Keratinocyte (primary cell): ENCODE measurements at regions not wholly inside any gene's neighbourhood (a gene's known extent, or its start where the extent isn't known, plus 50 kb on each side); places are given as distances from the start of the nearest gene placed in this dataset.

Source experiments
- DNase-seq: peaks from one replicate; pipeline ENCODE4 v3.0.0-alpha.2; 2011; ENCODE audit warnings: low read depth, missing footprints, low spot score
- FAIRE-seq: peaks from 2 replicates; lab custom pipeline; 2011; peaks lifted over from hg19 to GRCh38; lab: Jason Lieb, UNC
- H2AFZ ChIP-seq: 2 replicates; pipeline ENCODE4 v1.6.0; 2012; ENCODE audit warnings: low read length, control low read depth, inconsistent platforms; ENCODE audit not compliant: control insufficient read depth
- H3K27ac ChIP-seq: 2 replicates; pipeline ENCODE4 v1.5.1; 2011; ENCODE audit warnings: low read length; ENCODE audit not compliant: control insufficient read depth, insufficient read depth
- H3K27me3 ChIP-seq: 3 replicates; pipeline ENCODE4 v1.6.0; 2011; ENCODE audit warnings: low read length; ENCODE audit not compliant: control insufficient read depth, insufficient read depth; ENCODE audit errors: extremely low read depth
- H3K36me3 ChIP-seq, 2 experiments: 2 replicates in 1 of 2; 3 replicates in 1 of 2; pipeline ENCODE4 v1.5.1; 2011; ENCODE audit warnings: low read length in 2 of 2, mild to moderate bottlenecking in 1 of 2; ENCODE audit not compliant: control insufficient read depth in 2 of 2, insufficient read depth in 2 of 2; ENCODE audit errors: extremely low read depth in 1 of 2
- H3K4me1 ChIP-seq: 3 replicates; pipeline ENCODE4 v1.5.1; 2011; ENCODE audit warnings: low read length; ENCODE audit not compliant: control insufficient read depth, insufficient read depth; ENCODE audit errors: extremely low read depth
- H3K4me2 ChIP-seq: 3 replicates; pipeline ENCODE4 v1.6.0; 2011; ENCODE audit warnings: low read depth, low read length; ENCODE audit not compliant: control insufficient read depth, insufficient read depth; ENCODE audit errors: extremely low read depth
- H3K4me3 ChIP-seq, 3 experiments: fragments of 200-600 bp in 1 of 3; sonication (generic) in 1 of 3; 2 replicates in 2 of 3; 3 replicates in 1 of 3; pipeline ENCODE4 v1.5.1; 2011 to 2016; ENCODE audit warnings: low read length in 3 of 3, mild to moderate bottlenecking in 3 of 3, control low read depth in 2 of 3, inconsistent platforms in 1 of 3, low read depth in 1 of 3, mixed read lengths in 1 of 3, mixed run types in 1 of 3, moderate library complexity in 1 of 3; ENCODE audit not compliant: control insufficient read depth in 2 of 3, insufficient read depth in 2 of 3; ENCODE audit errors: extremely low read depth in 1 of 3
- H3K79me2 ChIP-seq: 2 replicates; pipeline ENCODE4 v1.6.0; 2012; ENCODE audit warnings: low read length; ENCODE audit not compliant: control insufficient read depth, insufficient read depth
- H3K9ac ChIP-seq: 3 replicates; pipeline ENCODE4 v1.6.0; 2011; ENCODE audit warnings: low read length; ENCODE audit not compliant: control insufficient read depth, insufficient read depth; ENCODE audit errors: extremely low read depth
- H3K9me1 ChIP-seq: 3 replicates; pipeline ENCODE4 v1.6.0; 2011; ENCODE audit warnings: low read length; ENCODE audit not compliant: control insufficient read depth, insufficient read depth; ENCODE audit errors: extremely low read depth
- H3K9me3 ChIP-seq: 2 replicates; pipeline ENCODE4 v1.5.1; 2012; ENCODE audit warnings: low read depth, low read length; ENCODE audit not compliant: control insufficient read depth
- H4K20me1 ChIP-seq: 3 replicates; pipeline ENCODE4 v1.6.0; 2011; ENCODE audit warnings: low read length; ENCODE audit not compliant: control insufficient read depth, insufficient read depth; ENCODE audit errors: extremely low read depth
- CTCF ChIP-seq, 3 experiments: IDR thresholded peaks in 1 of 3; conservative IDR thresholded peaks in 1 of 3; optimal IDR thresholded peaks in 1 of 3; 2 replicates in 2 of 3; 3 replicates in 1 of 3; pipeline versions ENCODE3 to v1.5.1; 2011; ENCODE audit warnings: low read length in 3 of 3, mild to moderate bottlenecking in 3 of 3, moderate library complexity in 2 of 3, control low read depth in 1 of 3, inconsistent platforms in 1 of 3; ENCODE audit not compliant: insufficient read depth in 2 of 3; ENCODE audit errors: extremely low read depth in 1 of 3
- EZH2 ChIP-seq: IDR thresholded peaks from one replicate; pipeline ENCODE4 v1.6.1; 2012; ENCODE audit warnings: inconsistent platforms, mild to moderate bottlenecking, low read length, moderate library complexity
- dilution Hi-C: fragments of 300-500 bp; cut with MboI; formaldehyde crosslinking; loops from one replicate; pipeline ENCODE4 v1.7.0; 2020; ENCODE audit warnings: low sequenced_read_pairs; ENCODE audit not compliant: extremely low pct_ligation_motif_present

DNA sequence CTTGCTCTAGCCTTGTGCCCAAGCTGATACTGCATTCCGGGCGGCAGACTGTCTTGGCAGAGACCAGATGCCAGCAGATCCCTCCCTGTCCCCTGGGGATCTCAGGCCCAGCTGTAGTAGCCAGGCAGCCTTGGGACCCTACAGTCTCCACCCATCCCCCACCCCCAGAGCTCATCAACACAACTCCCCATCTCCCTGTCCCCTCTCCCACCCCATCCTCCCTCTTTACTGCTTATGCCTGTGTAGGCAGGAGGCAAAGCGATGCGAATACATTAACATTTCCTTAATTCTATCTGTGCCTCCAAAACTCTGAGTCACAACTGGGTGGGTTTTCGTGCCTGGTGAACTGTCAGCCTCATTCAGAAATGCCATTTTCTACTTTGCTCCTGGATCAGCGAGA, 547.6 kb downstream of the BUD13 start:
- Histone ChIP-seq H2AFZ (no peak overlapping the region), H3K79me2 (no peaks in the 10 kb centered on the region), H3K9me3 (no peaks in the 10 kb centered on the region), H3K27me3 (no peaks in the 10 kb centered on the region), H4K20me1 (no peaks in the 10 kb centered on the region), H3K27ac (no peak overlapping the region), H3K4me3 (no peak overlapping the region), H3K4me2 (no peak overlapping the region), H3K36me3 (no peaks in the 10 kb centered on the region), H3K9ac (no peak overlapping the region), H3K9me1 (no peaks in the 10 kb centered on the region), H3K4me1 (no peaks in the 10 kb centered on the region)
- dilution Hi-C loops, result no loop called here
- no peak for FAIRE-seq
- no peak for DNase-seq
- no peak for TF ChIP-seq CTCF (optimal IDR thresholded peaks at IDR 0.05 in 1 of 3, IDR thresholded peaks at IDR 0.05 in 1 of 3, conservative IDR thresholded peaks at IDR 0.05 in 1 of 3; ENCODE audit: extremely low read depth in 1 of 3, insufficient read depth in 2 of 3, low read length in 3 of 3)
- no peak for TF ChIP-seq EZH2

- Histone ChIP-seq H3K4me3 (no peak overlapping the region), H3K9me1 (no peaks in the 10 kb centered on the region), H3K4me2 (no peak overlapping the region), H3K27me3 (no peaks in the 10 kb centered on the region), H3K4me1 (no peaks in the 10 kb centered on the region), H3K79me2 (no peaks in the 10 kb centered on the region), H3K27ac (no peak overlapping the region), H3K9me3 (no peaks in the 10 kb centered on the region), H2AFZ (no peak overlapping the region), H3K9ac (no peak overlapping the region), H4K20me1 (no peaks in the 10 kb centered on the region), H3K36me3 (no peaks in the 10 kb centered on the region)
- no peak for DNase-seq
- dilution Hi-C loops, result no loop called here
- TF ChIP-seq EZH2, result no peak
- no peak for TF ChIP-seq CTCF (optimal IDR thresholded peaks at IDR 0.05 in 1 of 3, IDR thresholded peaks at IDR 0.05 in 1 of 3, conservative IDR thresholded peaks at IDR 0.05 in 1 of 3; ENCODE audit: extremely low read depth in 1 of 3, insufficient read depth in 2 of 3, low read length in 3 of 3)
- FAIRE-seq, result no peak
Measured at GRCh38 chr11:116224889-116225200, 547.9 kb downstream of the BUD13 start.
